IMR-90 (cell line): ENCODE measurements at regions not wholly inside any gene's neighbourhood (a gene's known extent, or its start where the extent isn't known, plus 50 kb on each side); places are given as distances from the start of the nearest gene placed in this dataset.

ENCODE experiments used
- ATAC-seq: fragments of 200-7000 bp; cut with Tn5 transposase; 2 replicates; pipeline ENCODE4 v1.9.1; 2020; ENCODE audit warnings: low read depth, mild to moderate bottlenecking, moderate library complexity
- BruUV-seq: library from RNA; stranded (reverse); fragments of 400-500 nt; replicated peaks from 2 replicates; lab custom pipeline; 2021; lab: Mats Ljungman, UMichigan
- CTCF ChIA-PET: fragments of 300-600 bp; formaldehyde crosslinking; extraction: SDS; loops from one replicate; lab custom pipeline; 2021; ENCODE audit warnings: antibody characterized with exemption; lab: Yijun Ruan, JAX
- POLR2A ChIA-PET: fragments of 300-600 bp; sonication (Branson Sonifier 250); formaldehyde crosslinking; loops from one replicate; lab custom pipeline; 2022; ENCODE audit warnings: antibody characterized with exemption; ENCODE audit not compliant: unreplicated experiment; lab: Charles Lee
- DNase-seq: peaks from one replicate; pipeline ENCODE4 v3.0.0; 2013
- H2AFZ ChIP-seq: replicated peaks from 2 replicates; pipeline ENCODE3; 2013; ENCODE audit warnings: low read length, mild to moderate bottlenecking; ENCODE audit not compliant: poor library complexity
- H2AK5ac ChIP-seq: 2 replicates; pipeline ENCODE4 v1.6.1; 2013; ENCODE audit warnings: low read depth, low read length, inconsistent platforms
- H2AK9ac ChIP-seq: replicated peaks from 2 replicates; pipeline ENCODE3; 2013; ENCODE audit warnings: mild to moderate bottlenecking, low read depth, low read length, moderate library complexity; ENCODE audit not compliant: poor library complexity
- H2BK120ac ChIP-seq: 2 replicates; pipeline ENCODE4 v1.6.1; 2013; ENCODE audit warnings: low read depth, low read length, inconsistent platforms
- H2BK15ac ChIP-seq: 3 replicates; pipeline ENCODE4 v1.6.1; 2013; ENCODE audit warnings: low read depth, low read length, inconsistent platforms
- H2BK20ac ChIP-seq: 2 replicates; pipeline ENCODE4 v1.6.1; 2013; ENCODE audit warnings: low read depth, mild to moderate bottlenecking, inconsistent platforms, low read length, moderate library complexity
- H2BK5ac ChIP-seq: 2 replicates; pipeline ENCODE4 v1.6.1; 2013; ENCODE audit warnings: mild to moderate bottlenecking, low read depth, low read length, inconsistent platforms; ENCODE audit not compliant: poor library complexity, severe bottlenecking
- H3K14ac ChIP-seq: replicated peaks from 2 replicates; pipeline ENCODE4 v1.6.1; 2013; ENCODE audit warnings: low read depth, low read length, inconsistent platforms
- H3K18ac ChIP-seq: 2 replicates; pipeline ENCODE4 v1.6.1; 2013; ENCODE audit warnings: low read depth, low read length, control low read depth
- H3K23ac ChIP-seq: 2 replicates; pipeline ENCODE4 v1.6.1; 2013; ENCODE audit warnings: low read depth, low read length, inconsistent platforms
- H3K27ac ChIP-seq: 2 replicates; pipeline ENCODE4 v1.5.1; 2013; ENCODE audit warnings: mild to moderate bottlenecking, control low read depth, low read length; ENCODE audit not compliant: insufficient read depth
- H3K27me3 ChIP-seq: 2 replicates; pipeline ENCODE4 v1.6.1; 2013; ENCODE audit warnings: low read length; ENCODE audit not compliant: control insufficient read depth, insufficient read depth
- H3K36me3 ChIP-seq: 2 replicates; pipeline ENCODE4 v1.6.1; 2013; ENCODE audit warnings: low read length, mixed read lengths; ENCODE audit not compliant: control insufficient read depth, insufficient read depth
- H3K4ac ChIP-seq: 2 replicates; pipeline ENCODE4 v1.6.1; 2013; ENCODE audit warnings: low read depth, low read length, inconsistent platforms
- H3K4me1 ChIP-seq: 2 replicates; pipeline ENCODE4 v1.6.1; 2013; ENCODE audit warnings: low read length, mixed read lengths; ENCODE audit not compliant: control insufficient read depth, insufficient read depth
- H3K4me2 ChIP-seq: 2 replicates; pipeline ENCODE4 v1.6.1; 2013; ENCODE audit warnings: low read depth, mild to moderate bottlenecking, control low read depth, low read length, moderate library complexity
- H3K4me3 ChIP-seq: 2 replicates; pipeline ENCODE4 v1.5.1; 2013; ENCODE audit warnings: low read depth, mild to moderate bottlenecking, control low read depth, low read length, moderate library complexity; ENCODE audit not compliant: insufficient read depth
- H3K56ac ChIP-seq: 2 replicates; pipeline ENCODE4 v1.6.1; 2013; ENCODE audit warnings: low read length, inconsistent platforms; ENCODE audit not compliant: insufficient read depth; ENCODE audit errors: extremely low read depth
- H3K79me1 ChIP-seq, 2 experiments: 2 replicates each; pipeline ENCODE4 v1.6.1; 2013; ENCODE audit warnings: low read length in 2 of 2, inconsistent platforms in 1 of 2, low read depth in 1 of 2
- H3K9ac ChIP-seq: 2 replicates; pipeline ENCODE4 v1.6.1; 2013; ENCODE audit warnings: low read depth, low read length, control low read depth
- H3K9me1 ChIP-seq: 2 replicates; pipeline ENCODE4 v1.6.1; 2013; ENCODE audit warnings: low read length, inconsistent platforms; ENCODE audit not compliant: insufficient read depth
- H3K9me3 ChIP-seq: 2 replicates; pipeline ENCODE4 v1.6.1; 2013; ENCODE audit warnings: low read length; ENCODE audit not compliant: control insufficient read depth, insufficient read depth
- H4K20me1 ChIP-seq: 2 replicates; pipeline ENCODE4 v1.6.1; 2013; ENCODE audit warnings: low read length, inconsistent platforms; ENCODE audit not compliant: insufficient read depth
- H4K5ac ChIP-seq: 2 replicates; pipeline ENCODE4 v1.6.1; 2013; ENCODE audit warnings: mild to moderate bottlenecking, low read depth, low read length, control low read depth
- H4K8ac ChIP-seq, 2 experiments: 2 replicates each; pipeline ENCODE4 v1.6.1; 2013; ENCODE audit warnings: low read depth in 2 of 2, low read length in 2 of 2, control low read depth in 1 of 2, inconsistent platforms in 1 of 2
- H4K91ac ChIP-seq: 2 replicates; pipeline ENCODE4 v1.6.1; 2013; ENCODE audit warnings: low read depth, low read length, inconsistent platforms; ENCODE audit not compliant: insufficient read depth
- BHLHE40 ChIP-seq: fragments of 150-350 bp; IDR thresholded peaks from 2 replicates; pipeline ENCODE4 v1.6.1; 2016; ENCODE audit warnings: mild to moderate bottlenecking, low read depth, low read length
- CEBPB ChIP-seq: IDR thresholded peaks from 2 replicates; pipeline ENCODE4 v1.6.1; 2012; ENCODE audit warnings: low read depth, low read length, improper control_type of control experiment
- CHD1 ChIP-seq: IDR thresholded peaks from 2 replicates; pipeline ENCODE4 v1.6.1; 2012; ENCODE audit warnings: low read depth, low read length, improper control_type of control experiment
- CTCF ChIP-seq: conservative IDR thresholded peaks from 2 replicates; pipeline ENCODE4 v1.5.1; 2012; ENCODE audit warnings: mild to moderate bottlenecking, low read depth, low read length, improper control_type of control experiment
- ELK1 ChIP-seq: fragments of 150-350 bp; IDR thresholded peaks from 2 replicates; pipeline ENCODE4 v1.6.1; 2016; ENCODE audit warnings: low read depth, mild to moderate bottlenecking, low read length, moderate library complexity, borderline replicate concordance
- FOS ChIP-seq: fragments of 150-350 bp; IDR thresholded peaks from 2 replicates; pipeline ENCODE4 v1.6.1; 2016; ENCODE audit warnings: low read depth, low read length
- MAFK ChIP-seq: IDR thresholded peaks from 2 replicates; pipeline ENCODE4 v1.6.1; 2012; ENCODE audit warnings: low read depth, low read length, improper control_type of control experiment
- MAZ ChIP-seq: IDR thresholded peaks from 2 replicates; pipeline ENCODE4 v1.6.1; 2012; ENCODE audit warnings: low read depth, mild to moderate bottlenecking, low read length, improper control_type of control experiment, moderate library complexity, borderline replicate concordance
- MXI1 ChIP-seq: IDR thresholded peaks from 2 replicates; pipeline ENCODE4 v1.6.1; 2012; ENCODE audit warnings: low read depth, mild to moderate bottlenecking, low read length, moderate library complexity, borderline replicate concordance
- NFE2L2 ChIP-seq: fragments of 150-350 bp; IDR thresholded peaks from 2 replicates; pipeline ENCODE4 v1.6.1; 2016; ENCODE audit warnings: low read depth, mild to moderate bottlenecking, low read length
- POLR2A ChIP-seq: IDR thresholded peaks from 2 replicates; pipeline ENCODE4 v1.6.1; 2012; ENCODE audit warnings: mild to moderate bottlenecking, low read depth, low read length
- RAD21 ChIP-seq: IDR thresholded peaks from 2 replicates; pipeline ENCODE4 v1.6.1; 2012; ENCODE audit warnings: low read length, improper control_type of control experiment
- RCOR1 ChIP-seq: IDR thresholded peaks from 2 replicates; pipeline ENCODE4 v1.6.1; 2012; ENCODE audit warnings: mild to moderate bottlenecking, low read length, improper control_type of control experiment; ENCODE audit not compliant: insufficient replicate concordance
- RFX5 ChIP-seq: IDR thresholded peaks from 2 replicates; pipeline ENCODE4 v1.8.0; 2012; ENCODE audit warnings: low read depth, mild to moderate bottlenecking, low read length, moderate library complexity
- SMC3 ChIP-seq: fragments of 150-350 bp; IDR thresholded peaks from 2 replicates; pipeline ENCODE4 v1.6.1; 2016; ENCODE audit warnings: low read depth, mild to moderate bottlenecking, antibody characterized with exemption, low read length, moderate library complexity
- USF2 ChIP-seq: fragments of 150-350 bp; IDR thresholded peaks from 2 replicates; pipeline ENCODE4 v1.6.1; 2017; ENCODE audit warnings: mild to moderate bottlenecking, antibody characterized with exemption, low read length, low read depth
- WGBS, 2 experiments: methylation state at CpG; one replicate each; pipeline versions ENCODE4 v1.1.5 to v1.1.7; 2013; ENCODE audit warnings: missing lambda C conversion rate in 2 of 2; ENCODE audit not compliant: insufficient read length in 1 of 2; ENCODE audit errors: extremely low coverage in 2 of 2; 5-methylcytosine and 5-hydroxymethylcytosine counted together
- dilution Hi-C: fragments of 300-500 bp; cut with HindIII; formaldehyde crosslinking; loops from one replicate; pipeline ENCODE4 v1.14.3; 2018; ENCODE audit warnings: low sequenced_read_pairs; ENCODE audit not compliant: unreplicated experiment
- in situ Hi-C: fragments of 300-500 bp; cut with MboI; formaldehyde crosslinking; loops from 3 replicates; pipeline ENCODE4 v1.14.3; 2019; ENCODE audit warnings: low sequenced_read_pairs, inconsistent platforms, mixed read lengths
- intact Hi-C: fragments of 100-400 bp; cut with micrococcal nuclease; formaldehyde crosslinking; loops from 2 replicates; pipeline ENCODE4 v1.10.0; 2022

GRCh38 chr3:6282918-6283317 lies 578.0 kb upstream of the GRM7 start:
- no peak overlapping the region for H2AK9ac ChIP-seq
- no peak overlapping the region for H2BK120ac ChIP-seq
- H4K5ac ChIP-seq: no peak overlapping the region
- no peak overlapping the region for H3K4me3 ChIP-seq
- H2AFZ ChIP-seq: no peak overlapping the region
- no peaks in the 10 kb centered on the region for H3K36me3 ChIP-seq
- no peak overlapping the region for H3K18ac ChIP-seq
- DNase-seq (no peak), ATAC-seq (no peak)
- TF ChIP-seq MXI1: no peak
- no peak for TF ChIP-seq CEBPB
- no peak for TF ChIP-seq MAFK
- no peak for TF ChIP-seq FOS
- TF ChIP-seq SMC3: no peak
- no peak for TF ChIP-seq NFE2L2
- no peak for TF ChIP-seq ELK1
- no peak for TF ChIP-seq USF2
- TF ChIP-seq BHLHE40: no peak
- no peak for TF ChIP-seq POLR2A
- TF ChIP-seq RCOR1: no peak
- no peak for TF ChIP-seq CHD1
- TF ChIP-seq MAZ: no peak
- no peak for TF ChIP-seq RAD21
- TF ChIP-seq RFX5: no peak
- no peak for TF ChIP-seq CTCF
- H4K91ac ChIP-seq: no peak overlapping the region
- H2BK15ac ChIP-seq: no peak overlapping the region
- BruUV-seq: no TSS peak
- no peak overlapping the region for H3K56ac ChIP-seq
- CTCF ChIA-PET: no interaction called here
- H3K4me1 ChIP-seq: no peaks in the 10 kb centered on the region
- intact Hi-C loops (no loop called here), dilution Hi-C loops (no loop called here), in situ Hi-C loops (no loop called here)
- no peaks in the 10 kb centered on the region for H3K27me3 ChIP-seq
- H3K9me1 ChIP-seq: no peaks in the 10 kb centered on the region
- H4K8ac ChIP-seq: no peak overlapping the region
- POLR2A ChIA-PET: no interaction called here
- no peak overlapping the region for H3K14ac ChIP-seq
- H3K9me3 ChIP-seq: peaks cover 15% of the 10 kb centered on the region
- H3K79me1 ChIP-seq: no peaks in the 10 kb centered on the region
- H2BK5ac ChIP-seq: no peak overlapping the region
- no peak overlapping the region for H3K4ac ChIP-seq
- H3K9ac ChIP-seq: no peak overlapping the region
- WGBS, 2 experiments: 40% methylated on average over 1 of the region's 4 CpGs; no CpG with 5 or more reads in 1 of the 2 experiments
- H2AK5ac ChIP-seq: no peak overlapping the region
- no peaks in the 10 kb centered on the region for H4K20me1 ChIP-seq
- H3K23ac ChIP-seq: no peak overlapping the region
- H2BK20ac ChIP-seq: no peak overlapping the region
- no peak overlapping the region for H3K27ac ChIP-seq
- no peak overlapping the region for H3K4me2 ChIP-seq
